ENCODE measurements at regions not wholly inside any gene's neighbourhood (a gene's known extent, or its start where the extent isn't known, plus 50 kb on each side); places are given as distances from the start of the nearest gene placed in this dataset.

GRCh38 chr1:239823852-239824251 lies 267.8 kb upstream of the FMN2 start:
- TF ChIP-seq EZH2 (optimal IDR thresholded peaks at IDR 0.05; ENCODE audit: low read depth, low read length) (no peak), CTCF (IDR thresholded peaks at IDR 0.05; ENCODE audit: low read length) (no peak)
